ENCODE measurements at regions not wholly inside any gene's neighbourhood (a gene's known extent, or its start where the extent isn't known, plus 50 kb on each side); places are given as distances from the start of the nearest gene placed in this dataset.

GRCh38 chr9:11742471-11742870 lies 950.7 kb upstream of the TYRP1 start:
- H3K9me3 ChIP-seq (ENCODE audit: insufficient read depth, low read length) = no peaks in the 10 kb centered on the region
- no peak for TF ChIP-seq ZNF274 (IDR thresholded peaks at IDR 0.05; ENCODE audit: low read depth, low read length)
- TF ChIP-seq YY1 (IDR thresholded peaks at IDR 0.05; ENCODE audit: insufficient read depth, insufficient read length) = no peak
- TF ChIP-seq SUZ12 (IDR thresholded peaks at IDR 0.05; ENCODE audit: extremely low read depth, insufficient read depth, insufficient read length) = no peak
- no peak overlapping the region for H3K4me3 ChIP-seq (ENCODE audit: insufficient read length, low read depth)

GRCh38 chr9:11743356-11743755 lies 949.8 kb upstream of the TYRP1 start:
- no peak for DNase-seq (ENCODE audit: low read depth, low spot score)
- no peak overlapping the region for H3K9ac ChIP-seq (ENCODE audit: insufficient read length, low read depth)
- H3K27me3 ChIP-seq (ENCODE audit: insufficient read depth, insufficient read length) = no peaks in the 10 kb centered on the region
- no peaks in the 10 kb centered on the region for H3K36me3 ChIP-seq (ENCODE audit: insufficient read depth, insufficient read length, low read length)
- H3K9me3 ChIP-seq (ENCODE audit: insufficient read depth, low read length) = no peaks in the 10 kb centered on the region
- no peak overlapping the region for H3K4me3 ChIP-seq (ENCODE audit: insufficient read length, low read depth)
- TF ChIP-seq ZNF274 (IDR thresholded peaks at IDR 0.05; ENCODE audit: low read depth, low read length) (no peak), SUZ12 (IDR thresholded peaks at IDR 0.05; ENCODE audit: extremely low read depth, insufficient read depth, insufficient read length) (no peak), YY1 (IDR thresholded peaks at IDR 0.05; ENCODE audit: insufficient read depth, insufficient read length) (no peak)
- no peaks in the 10 kb centered on the region for H3K4me1 ChIP-seq (ENCODE audit: insufficient read depth, insufficient read length)

More at GRCh38 chr9:11742471-11742870, 950.7 kb upstream of the TYRP1 start:
- Histone ChIP-seq H3K27me3 (ENCODE audit: insufficient read depth, insufficient read length) (no peaks in the 10 kb centered on the region), H3K36me3 (ENCODE audit: insufficient read depth, insufficient read length, low read length) (no peaks in the 10 kb centered on the region), H3K4me1 (ENCODE audit: insufficient read depth, insufficient read length) (no peaks in the 10 kb centered on the region), H3K9ac (ENCODE audit: insufficient read length, low read depth) (no peak overlapping the region)
- DNase-seq (ENCODE audit: low read depth, low spot score) = no peak

GRCh38 chr9:11749396-11749795 lies 943.8 kb upstream of the TYRP1 start:
- Histone ChIP-seq H3K36me3 (ENCODE audit: insufficient read depth, insufficient read length, low read length) (no peaks in the 10 kb centered on the region), H3K9me3 (ENCODE audit: insufficient read depth, low read length) (no peaks in the 10 kb centered on the region), H3K27me3 (ENCODE audit: insufficient read depth, insufficient read length) (no peaks in the 10 kb centered on the region), H3K4me3 (ENCODE audit: insufficient read length, low read depth) (no peak overlapping the region), H3K4me1 (ENCODE audit: insufficient read depth, insufficient read length) (no peaks in the 10 kb centered on the region), H3K9ac (ENCODE audit: insufficient read length, low read depth) (no peak overlapping the region)
- TF ChIP-seq SUZ12 (IDR thresholded peaks at IDR 0.05; ENCODE audit: extremely low read depth, insufficient read depth, insufficient read length) (no peak), YY1 (IDR thresholded peaks at IDR 0.05; ENCODE audit: insufficient read depth, insufficient read length) (no peak), ZNF274 (IDR thresholded peaks at IDR 0.05; ENCODE audit: low read depth, low read length) (no peak)
- DNase-seq (ENCODE audit: low read depth, low spot score) = no peak

GRCh38 chr9:11755951-11756350 lies 937.2 kb upstream of the TYRP1 start:
- no peaks in the 10 kb centered on the region for H3K36me3 ChIP-seq (ENCODE audit: insufficient read depth, insufficient read length, low read length)
- H3K9ac ChIP-seq (ENCODE audit: insufficient read length, low read depth) = no peak overlapping the region
- no peaks in the 10 kb centered on the region for H3K9me3 ChIP-seq (ENCODE audit: insufficient read depth, low read length)
- no peaks in the 10 kb centered on the region for H3K4me1 ChIP-seq (ENCODE audit: insufficient read depth, insufficient read length)
- no peaks in the 10 kb centered on the region for H3K27me3 ChIP-seq (ENCODE audit: insufficient read depth, insufficient read length)
- no peak overlapping the region for H3K4me3 ChIP-seq (ENCODE audit: insufficient read length, low read depth)
- TF ChIP-seq SUZ12 (IDR thresholded peaks at IDR 0.05; ENCODE audit: extremely low read depth, insufficient read depth, insufficient read length) = no peak
- no peak for TF ChIP-seq ZNF274 (IDR thresholded peaks at IDR 0.05; ENCODE audit: low read depth, low read length)
- no peak for TF ChIP-seq YY1 (IDR thresholded peaks at IDR 0.05; ENCODE audit: insufficient read depth, insufficient read length)
- no peak for DNase-seq (ENCODE audit: low read depth, low spot score)

- TF ChIP-seq SUZ12 (IDR thresholded peaks at IDR 0.05; ENCODE audit: extremely low read depth, insufficient read depth, insufficient read length) = no peak
- no peak for TF ChIP-seq YY1 (IDR thresholded peaks at IDR 0.05; ENCODE audit: insufficient read depth, insufficient read length)
- no peak for TF ChIP-seq ZNF274 (IDR thresholded peaks at IDR 0.05; ENCODE audit: low read depth, low read length)
- Histone ChIP-seq H3K27me3 (ENCODE audit: insufficient read depth, insufficient read length) (no peaks in the 10 kb centered on the region), H3K4me1 (ENCODE audit: insufficient read depth, insufficient read length) (no peaks in the 10 kb centered on the region), H3K9ac (ENCODE audit: insufficient read length, low read depth) (no peak overlapping the region), H3K4me3 (ENCODE audit: insufficient read length, low read depth) (no peak overlapping the region), H3K36me3 (ENCODE audit: insufficient read depth, insufficient read length, low read length) (no peaks in the 10 kb centered on the region), H3K9me3 (ENCODE audit: insufficient read depth, low read length) (no peaks in the 10 kb centered on the region)
- no peak for DNase-seq (ENCODE audit: low read depth, low spot score)
Observed at GRCh38 chr9:11757408-11757807, 935.8 kb upstream of the TYRP1 start.

GRCh38 chr9:11758016-11758415 lies 935.2 kb upstream of the TYRP1 start:
- DNase-seq (ENCODE audit: low read depth, low spot score) = no peak
- Histone ChIP-seq H3K36me3 (ENCODE audit: insufficient read depth, insufficient read length, low read length) (no peaks in the 10 kb centered on the region), H3K27me3 (ENCODE audit: insufficient read depth, insufficient read length) (no peaks in the 10 kb centered on the region), H3K9ac (ENCODE audit: insufficient read length, low read depth) (no peak overlapping the region), H3K4me1 (ENCODE audit: insufficient read depth, insufficient read length) (no peaks in the 10 kb centered on the region), H3K9me3 (ENCODE audit: insufficient read depth, low read length) (no peaks in the 10 kb centered on the region), H3K4me3 (ENCODE audit: insufficient read length, low read depth) (no peak overlapping the region)
- TF ChIP-seq YY1 (IDR thresholded peaks at IDR 0.05; ENCODE audit: insufficient read depth, insufficient read length) (no peak), SUZ12 (IDR thresholded peaks at IDR 0.05; ENCODE audit: extremely low read depth, insufficient read depth, insufficient read length) (no peak), ZNF274 (IDR thresholded peaks at IDR 0.05; ENCODE audit: low read depth, low read length) (no peak)

GRCh38 chr9:11779971-11780370 lies 913.2 kb upstream of the TYRP1 start:
- Histone ChIP-seq H3K4me3 (ENCODE audit: insufficient read length, low read depth) (no peak overlapping the region), H3K4me1 (ENCODE audit: insufficient read depth, insufficient read length) (no peaks in the 10 kb centered on the region), H3K9ac (ENCODE audit: insufficient read length, low read depth) (no peak overlapping the region), H3K9me3 (ENCODE audit: insufficient read depth, low read length) (no peaks in the 10 kb centered on the region), H3K36me3 (ENCODE audit: insufficient read depth, insufficient read length, low read length) (no peaks in the 10 kb centered on the region), H3K27me3 (ENCODE audit: insufficient read depth, insufficient read length) (no peaks in the 10 kb centered on the region)
- no peak for TF ChIP-seq SUZ12 (IDR thresholded peaks at IDR 0.05; ENCODE audit: extremely low read depth, insufficient read depth, insufficient read length)
- TF ChIP-seq YY1 (IDR thresholded peaks at IDR 0.05; ENCODE audit: insufficient read depth, insufficient read length) = no peak
- no peak for TF ChIP-seq ZNF274 (IDR thresholded peaks at IDR 0.05; ENCODE audit: low read depth, low read length)
- no peak for DNase-seq (ENCODE audit: low read depth, low spot score)
